ENCODE measurements at regions not wholly inside any gene's neighbourhood (a gene's known extent, or its start where the extent isn't known, plus 50 kb on each side); places are given as distances from the start of the nearest gene placed in this dataset.

DNA sequence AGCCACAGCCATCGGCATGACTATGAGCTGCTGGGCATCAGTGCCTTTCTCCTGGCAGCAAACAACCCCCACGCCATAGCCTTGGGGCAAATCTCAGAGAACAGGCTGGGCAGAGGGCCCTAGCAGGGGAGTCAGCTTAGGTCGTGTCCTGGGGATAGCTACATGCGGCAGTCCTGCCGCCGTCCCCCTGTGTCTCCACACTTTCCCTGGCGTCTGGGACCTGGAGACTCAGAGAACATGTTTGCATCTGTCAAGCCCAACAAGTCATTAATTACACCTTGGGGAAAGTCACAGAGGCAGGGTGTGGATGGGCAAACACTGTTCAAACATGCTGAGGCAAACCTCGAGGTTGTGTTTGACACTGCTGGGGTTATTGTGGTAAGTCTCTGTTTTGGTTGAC, 123.6 kb downstream of the C5orf15 start:
- no peak overlapping the region for H3K27ac Mint-ChIP-seq (ENCODE audit: unreplicated experiment)
- no peaks in the 10 kb centered on the region for H3K36me3 Mint-ChIP-seq (ENCODE audit: low read depth)
- H3K27me3 Mint-ChIP-seq (ENCODE audit: low read depth): peaks cover 4% of the 10 kb centered on the region
- H3K9me3 Mint-ChIP-seq (ENCODE audit: low read depth): no peaks in the 10 kb centered on the region
- peaks cover 5% of the 10 kb centered on the region for H3K4me1 Mint-ChIP-seq (ENCODE audit: low read depth)
- TF ChIP-seq, protein P1, sequence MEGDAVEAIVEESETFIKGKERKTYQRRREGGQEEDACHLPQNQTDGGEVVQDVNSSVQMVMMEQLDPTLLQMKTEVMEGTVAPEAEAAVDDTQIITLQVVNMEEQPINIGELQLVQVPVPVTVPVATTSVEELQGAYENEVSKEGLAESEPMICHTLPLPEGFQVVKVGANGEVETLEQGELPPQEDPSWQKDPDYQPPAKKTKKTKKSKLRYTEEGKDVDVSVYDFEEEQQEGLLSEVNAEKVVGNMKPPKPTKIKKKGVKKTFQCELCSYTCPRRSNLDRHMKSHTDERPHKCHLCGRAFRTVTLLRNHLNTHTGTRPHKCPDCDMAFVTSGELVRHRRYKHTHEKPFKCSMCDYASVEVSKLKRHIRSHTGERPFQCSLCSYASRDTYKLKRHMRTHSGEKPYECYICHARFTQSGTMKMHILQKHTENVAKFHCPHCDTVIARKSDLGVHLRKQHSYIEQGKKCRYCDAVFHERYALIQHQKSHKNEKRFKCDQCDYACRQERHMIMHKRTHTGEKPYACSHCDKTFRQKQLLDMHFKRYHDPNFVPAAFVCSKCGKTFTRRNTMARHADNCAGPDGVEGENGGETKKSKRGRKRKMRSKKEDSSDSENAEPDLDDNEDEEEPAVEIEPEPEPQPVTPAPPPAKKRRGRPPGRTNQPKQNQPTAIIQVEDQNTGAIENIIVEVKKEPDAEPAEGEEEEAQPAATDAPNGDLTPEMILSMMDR (IDR thresholded peaks at IDR 0.05): no peak
- DNase-seq (ENCODE audit: low spot score): no peak
- H3K4me3 Mint-ChIP-seq (ENCODE audit: unreplicated experiment): no peak overlapping the region

DNA sequence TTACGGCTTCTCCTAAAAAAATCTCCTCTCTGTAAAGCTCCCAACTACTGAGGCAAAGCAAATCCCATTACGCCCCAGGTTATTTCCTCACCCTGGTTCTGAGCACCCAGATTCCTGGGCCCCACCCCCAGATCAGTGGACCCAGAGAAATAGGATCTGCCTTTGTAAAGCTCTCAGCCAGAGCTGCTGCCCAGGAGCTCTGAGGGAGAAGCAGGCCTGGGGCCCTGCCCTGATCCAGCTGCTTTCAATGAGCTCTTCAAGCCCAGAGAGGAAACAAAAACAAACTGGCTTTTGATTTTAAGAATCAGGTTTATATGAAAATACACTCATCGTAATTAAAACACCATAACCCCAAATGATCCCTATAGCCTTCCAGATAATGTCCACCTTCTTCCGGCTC, 124.5 kb downstream of the C5orf15 start:
- H3K27ac Mint-ChIP-seq (ENCODE audit: unreplicated experiment): no peak overlapping the region
- peaks cover 4% of the 10 kb centered on the region for H3K27me3 Mint-ChIP-seq (ENCODE audit: low read depth)
- H3K4me3 Mint-ChIP-seq (ENCODE audit: unreplicated experiment): no peak overlapping the region
- H3K9me3 Mint-ChIP-seq (ENCODE audit: low read depth): no peaks in the 10 kb centered on the region
- no peaks in the 10 kb centered on the region for H3K36me3 Mint-ChIP-seq (ENCODE audit: low read depth)
- DNase-seq (ENCODE audit: low spot score): no peak
- TF ChIP-seq, protein P1 (IDR thresholded peaks at IDR 0.05): no peak
- peaks cover 5% of the 10 kb centered on the region for H3K4me1 Mint-ChIP-seq (ENCODE audit: low read depth)

DNA sequence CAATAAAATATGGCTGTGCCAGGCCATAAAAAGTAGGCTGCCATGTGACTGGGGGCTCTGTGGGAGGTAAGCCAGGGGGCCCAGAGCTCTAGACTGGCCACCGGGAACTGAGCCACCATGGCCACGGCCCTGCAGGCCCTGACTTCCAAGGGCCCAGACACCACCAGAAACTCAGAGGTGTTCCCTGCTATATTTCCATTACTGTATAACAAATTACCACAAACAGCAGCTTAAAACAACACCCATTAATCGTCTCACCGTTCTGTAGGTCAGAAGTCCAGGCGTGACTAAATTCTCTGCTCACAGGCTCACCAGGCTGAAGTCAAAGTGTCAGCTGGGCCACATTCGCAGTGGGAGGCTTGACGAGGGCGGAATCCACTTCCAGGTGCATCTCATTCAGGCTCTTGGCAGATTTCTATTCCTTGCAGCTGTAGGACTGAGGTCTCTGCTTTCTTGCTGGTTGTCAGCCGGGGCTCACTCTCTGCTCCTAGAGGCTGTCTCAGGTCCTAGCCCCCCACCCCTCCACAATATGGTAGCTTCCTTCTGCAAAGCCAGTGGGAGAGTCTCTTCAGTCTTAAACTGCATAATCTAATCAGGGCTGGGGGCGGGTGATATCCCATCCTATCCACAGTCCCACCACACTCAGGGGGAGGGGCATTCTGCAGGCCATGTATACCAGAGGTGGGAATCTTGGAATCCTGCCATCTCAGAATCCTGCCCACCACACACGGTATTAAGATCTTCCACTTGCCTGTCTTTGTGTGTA, 125.4 kb downstream of the C5orf15 start:
- peaks cover 1% of the 10 kb centered on the region for H3K27me3 Mint-ChIP-seq (ENCODE audit: low read depth)
- H3K27ac Mint-ChIP-seq (ENCODE audit: unreplicated experiment): no peak overlapping the region
- TF ChIP-seq, protein P1 (IDR thresholded peaks at IDR 0.05): no peak
- H3K4me3 Mint-ChIP-seq (ENCODE audit: unreplicated experiment): no peak overlapping the region
- DNase-seq (ENCODE audit: low spot score): no peak
- H3K9me3 Mint-ChIP-seq (ENCODE audit: low read depth): no peaks in the 10 kb centered on the region
- no peaks in the 10 kb centered on the region for H3K36me3 Mint-ChIP-seq (ENCODE audit: low read depth)
- no peaks in the 10 kb centered on the region for H3K4me1 Mint-ChIP-seq (ENCODE audit: low read depth)

DNA sequence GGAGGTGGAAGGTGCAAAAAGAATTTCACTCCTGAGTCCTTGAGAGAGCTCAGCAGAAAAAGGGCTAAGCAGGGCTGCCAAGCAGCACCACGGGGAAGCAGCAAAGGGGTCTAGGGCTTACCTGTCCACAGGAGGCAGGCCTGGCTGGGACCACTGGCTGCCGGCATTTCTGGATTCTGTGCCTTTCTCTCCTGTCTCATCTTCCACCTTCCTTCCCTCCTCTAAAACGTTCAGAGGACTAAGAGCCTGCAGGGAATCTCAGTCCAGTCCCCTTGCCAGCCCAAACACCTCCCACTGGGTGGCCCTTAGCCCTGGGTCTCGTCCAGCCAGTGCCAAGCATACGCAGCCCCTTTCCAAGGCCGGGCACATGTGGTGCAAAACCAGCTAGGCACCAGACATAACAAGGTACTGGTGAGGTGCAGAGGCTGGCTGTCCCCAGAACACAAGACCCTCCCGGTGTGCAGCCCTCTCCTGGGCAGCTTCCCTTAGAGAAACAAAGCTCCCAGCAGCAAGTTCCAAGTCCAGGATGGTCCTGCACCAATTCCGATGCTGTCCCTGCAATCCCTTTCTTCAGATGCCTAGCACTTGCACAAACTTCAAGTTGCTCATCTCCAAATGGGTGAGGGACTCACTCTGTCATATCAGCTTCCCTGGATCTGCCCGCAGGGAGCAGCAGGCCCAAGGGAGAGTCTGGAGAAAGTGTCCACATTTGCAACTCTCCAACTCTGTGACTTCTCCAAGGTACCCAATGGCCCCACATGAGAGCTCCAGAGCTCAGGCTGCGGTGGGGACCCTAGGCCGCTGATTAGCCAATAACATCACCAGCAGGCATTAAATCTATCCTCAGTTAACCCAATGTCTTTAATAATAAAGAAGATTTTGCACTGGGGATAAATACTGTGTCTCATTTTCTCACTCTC, 126.3 kb downstream of the C5orf15 start:
- Mint-ChIP-seq H3K4me3 (ENCODE audit: unreplicated experiment) (no peak overlapping the region), H3K27ac (ENCODE audit: unreplicated experiment) (no peak overlapping the region), H3K27me3 (ENCODE audit: low read depth) (peaks cover 1% of the 10 kb centered on the region), H3K4me1 (ENCODE audit: low read depth) (no peaks in the 10 kb centered on the region), H3K36me3 (ENCODE audit: low read depth) (no peaks in the 10 kb centered on the region), H3K9me3 (ENCODE audit: low read depth) (no peaks in the 10 kb centered on the region)
- no peak for DNase-seq (ENCODE audit: low spot score)
- TF ChIP-seq, protein P1 (IDR thresholded peaks at IDR 0.05): no peak

DNA sequence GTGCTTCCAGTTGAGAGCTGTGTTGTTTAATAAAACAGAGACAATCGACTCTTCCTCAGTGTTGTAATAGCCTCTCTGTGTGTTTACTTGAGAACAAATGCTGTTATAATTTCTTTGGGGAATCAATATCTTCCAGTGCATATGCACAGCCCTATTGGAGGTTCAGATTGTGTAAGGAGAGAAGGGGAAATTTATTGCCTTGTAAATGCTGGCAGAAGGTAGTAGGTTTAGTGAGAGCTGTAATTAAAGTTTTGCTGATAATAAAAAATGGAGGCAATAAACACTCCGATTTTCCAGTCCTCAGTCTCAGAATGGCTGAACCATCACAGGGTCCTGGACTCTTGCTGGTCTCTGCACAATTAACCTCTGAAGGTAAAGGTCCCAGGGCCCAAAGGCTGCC, 128.3 kb downstream of the C5orf15 start:
- H3K27me3 Mint-ChIP-seq (ENCODE audit: low read depth): peaks cover 2% of the 10 kb centered on the region
- H3K27ac Mint-ChIP-seq (ENCODE audit: unreplicated experiment): no peak overlapping the region
- no peaks in the 10 kb centered on the region for H3K36me3 Mint-ChIP-seq (ENCODE audit: low read depth)
- H3K4me1 Mint-ChIP-seq (ENCODE audit: low read depth): no peaks in the 10 kb centered on the region
- TF ChIP-seq, protein P1 (IDR thresholded peaks at IDR 0.05): no peak
- no peak overlapping the region for H3K4me3 Mint-ChIP-seq (ENCODE audit: unreplicated experiment)
- DNase-seq (ENCODE audit: low spot score): no peak
- peaks cover 9% of the 10 kb centered on the region for H3K9me3 Mint-ChIP-seq (ENCODE audit: low read depth)

All from chondrocyte (in vitro differentiated cells).